Trophoblast cell (in vitro differentiated cells and primary cell): ENCODE measurements at regions not wholly inside any gene's neighbourhood (a gene's known extent, or its start where the extent isn't known, plus 50 kb on each side); places are given as distances from the start of the nearest gene placed in this dataset.

Experiments
- DNase-seq, 2 donors: peaks; one replicate each; pipeline ENCODE4 v3.0.0-alpha.2; 2016
- H2AFZ ChIP-seq: 2 replicates; pipeline ENCODE4 v1.6.1; 2013; ENCODE audit warnings: low read length, moderate library complexity, mild to moderate bottlenecking; ENCODE audit not compliant: insufficient read depth, poor library complexity
- H2AK5ac ChIP-seq: 2 replicates; pipeline ENCODE4 v1.6.1; 2013; ENCODE audit warnings: mild to moderate bottlenecking, low read length
- H2BK120ac ChIP-seq: 2 replicates; pipeline ENCODE4 v1.6.1; 2013; ENCODE audit warnings: low read length, mild to moderate bottlenecking, moderate library complexity; ENCODE audit not compliant: insufficient read depth, poor library complexity
- H2BK12ac ChIP-seq: 2 replicates; pipeline ENCODE4 v1.6.1; 2013; ENCODE audit warnings: mild to moderate bottlenecking, low read length, moderate library complexity
- H2BK5ac ChIP-seq: 2 replicates; pipeline ENCODE4 v1.6.1; 2013; ENCODE audit warnings: low read length, low read depth, moderate library complexity, mild to moderate bottlenecking; ENCODE audit not compliant: poor library complexity
- H3K14ac ChIP-seq: 2 replicates; pipeline ENCODE4 v1.6.1; 2013; ENCODE audit warnings: mild to moderate bottlenecking, low read length
- H3K18ac ChIP-seq: 2 replicates; pipeline ENCODE4 v1.6.1; 2013; ENCODE audit warnings: mild to moderate bottlenecking, low read length
- H3K23ac ChIP-seq: 2 replicates; pipeline ENCODE4 v1.6.1; 2013; ENCODE audit warnings: low read length
- H3K27ac ChIP-seq: 2 replicates; pipeline ENCODE4 v1.5.1; 2013; ENCODE audit warnings: low read depth, mild to moderate bottlenecking, inconsistent platforms, low read length, moderate library complexity
- H3K27me3 ChIP-seq: 2 replicates; pipeline ENCODE4 v1.6.1; 2013; ENCODE audit warnings: inconsistent platforms, mild to moderate bottlenecking, low read length, moderate library complexity; ENCODE audit not compliant: insufficient read depth
- H3K36me3 ChIP-seq, 2 experiments: 1 replicate in 1 of 2; 2 replicates in 1 of 2; pipeline ENCODE4 v1.6.1; 2013; ENCODE audit warnings: low read length in 2 of 2, mild to moderate bottlenecking in 2 of 2, moderate library complexity in 1 of 2; ENCODE audit not compliant: insufficient read depth in 2 of 2, control insufficient read depth in 1 of 2
- H3K4ac ChIP-seq: 2 replicates; pipeline ENCODE4 v1.6.1; 2013; ENCODE audit warnings: low read depth, mild to moderate bottlenecking, low read length, moderate library complexity
- H3K4me1 ChIP-seq, 2 experiments: 1 replicate in 1 of 2; 2 replicates in 1 of 2; pipeline ENCODE4 v1.6.1; 2013; ENCODE audit warnings: low read length in 2 of 2, mild to moderate bottlenecking in 2 of 2, moderate library complexity in 1 of 2; ENCODE audit not compliant: insufficient read depth in 2 of 2, control insufficient read depth in 1 of 2
- H3K4me2 ChIP-seq: 2 replicates; pipeline ENCODE4 v1.6.1; 2013; ENCODE audit warnings: inconsistent platforms, mild to moderate bottlenecking, low read length, moderate library complexity
- H3K4me3 ChIP-seq: 2 replicates; pipeline ENCODE4 v1.5.1; 2013; ENCODE audit warnings: mild to moderate bottlenecking, low read depth, low read length, inconsistent platforms
- H3K79me1 ChIP-seq: one replicate; pipeline ENCODE4 v1.6.1; 2013; ENCODE audit warnings: low read length
- H3K79me2 ChIP-seq: 2 replicates; pipeline ENCODE4 v1.6.1; 2013; ENCODE audit warnings: low read length, mild to moderate bottlenecking; ENCODE audit not compliant: control insufficient read depth, insufficient read depth, poor library complexity
- H3K9ac ChIP-seq: 2 replicates; pipeline ENCODE4 v1.6.1; 2013; ENCODE audit warnings: mild to moderate bottlenecking, low read length
- H3K9me3 ChIP-seq: 2 replicates; pipeline ENCODE4 v1.6.1; 2013; ENCODE audit warnings: low read depth, mild to moderate bottlenecking, control low read depth, inconsistent platforms, low read length; ENCODE audit not compliant: insufficient read depth
- H4K12ac ChIP-seq: 2 replicates; pipeline ENCODE4 v1.6.1; 2013; ENCODE audit warnings: low read depth, mild to moderate bottlenecking, low read length, moderate library complexity
- H4K8ac ChIP-seq: 2 replicates; pipeline ENCODE4 v1.6.1; 2013; ENCODE audit warnings: low read depth, mild to moderate bottlenecking, low read length, moderate library complexity
- H4K91ac ChIP-seq: one replicate; pipeline ENCODE4 v1.6.1; 2013; ENCODE audit warnings: low read depth, mild to moderate bottlenecking, low read length, moderate library complexity
- WGBS: extraction: QIAGEN DNeasy Blood & Tissue Kit; methylation state at CpG from one replicate; pipeline ENCODE4 v1.1.7; 2013; ENCODE audit warnings: missing lambda C conversion rate; ENCODE audit not compliant: insufficient read length, insufficient coverage; ENCODE audit errors: extremely low coverage; 5-methylcytosine and 5-hydroxymethylcytosine counted together

DNA sequence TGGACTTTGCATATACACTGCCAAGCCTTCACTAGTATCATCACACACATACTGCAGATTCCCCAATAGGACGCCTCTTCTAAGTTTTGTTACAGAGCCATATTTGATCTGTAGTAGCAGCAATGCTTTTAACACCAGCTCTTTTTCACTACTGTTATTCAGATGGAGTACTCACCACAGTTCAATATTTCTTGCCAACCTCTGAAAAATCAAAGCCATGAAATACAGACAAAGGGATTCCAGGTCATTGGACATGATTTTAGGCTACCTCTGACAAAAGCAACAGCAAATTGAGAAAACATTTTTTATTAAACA, 390.7 kb upstream of the ADGRL3 start:
- Histone ChIP-seq H3K4me3 (no peak overlapping the region), H2AK5ac (no peak overlapping the region), H3K4me2 (no peak overlapping the region), H3K36me3 (no peaks in the 10 kb centered on the region), H3K18ac (no peak overlapping the region), H3K4ac (no peak overlapping the region), H4K8ac (no peak overlapping the region), H2AFZ (no peak overlapping the region), H2BK12ac (no peak overlapping the region), H2BK5ac (no peak overlapping the region), H3K23ac (no peak overlapping the region), H3K9me3 (peaks cover 2% of the 10 kb centered on the region), H3K79me2 (no peaks in the 10 kb centered on the region), H3K79me1 (no peaks in the 10 kb centered on the region), H2BK120ac (no peak overlapping the region), H4K12ac (no peak overlapping the region), H3K14ac (no peak overlapping the region), H3K27me3 (no peaks in the 10 kb centered on the region), H4K91ac (no peak overlapping the region), H3K4me1 (no peaks in the 10 kb centered on the region), H3K9ac (no peak overlapping the region), H3K27ac (no peak overlapping the region)
- no peak for DNase-seq
- WGBS = no CpG with 5 or more reads among the region's 1 CpG

DNA sequence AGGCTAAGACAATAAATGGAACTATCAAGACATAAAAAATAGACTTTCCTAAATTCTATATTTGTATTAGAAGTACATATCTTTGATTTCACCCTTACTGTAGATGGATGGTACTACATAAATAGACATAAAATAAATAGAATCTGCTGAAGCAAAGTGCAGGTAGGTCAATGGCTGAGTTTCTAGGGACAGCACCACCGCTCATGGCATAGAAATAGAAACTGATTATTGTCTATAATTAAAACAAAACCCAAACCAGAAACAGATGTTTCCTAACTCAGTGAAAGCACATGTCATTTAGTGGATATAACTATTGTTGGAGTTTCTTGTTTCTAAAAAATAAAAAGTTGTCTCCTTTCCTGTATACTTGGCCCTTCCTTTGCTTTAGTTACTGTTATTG, 387.3 kb upstream of the ADGRL3 start:
- no peak overlapping the region for H3K27ac ChIP-seq
- H3K4ac ChIP-seq = no peak overlapping the region
- no peak overlapping the region for H4K12ac ChIP-seq
- no peak overlapping the region for H3K18ac ChIP-seq
- no peaks in the 10 kb centered on the region for H3K79me1 ChIP-seq
- no peak overlapping the region for H3K4me3 ChIP-seq
- no peak overlapping the region for H2AK5ac ChIP-seq
- no CpG with 5 or more reads among the region's 1 CpG for WGBS
- H3K79me2 ChIP-seq = no peaks in the 10 kb centered on the region
- no peak overlapping the region for H4K91ac ChIP-seq
- no peaks in the 10 kb centered on the region for H3K27me3 ChIP-seq
- no peak overlapping the region for H2BK120ac ChIP-seq
- no peak overlapping the region for H3K9ac ChIP-seq
- H3K36me3 ChIP-seq = no peaks in the 10 kb centered on the region
- DNase-seq = no peak
- no peak overlapping the region for H3K23ac ChIP-seq
- no peaks in the 10 kb centered on the region for H3K4me1 ChIP-seq
- H2BK12ac ChIP-seq = no peak overlapping the region
- peaks cover 2% of the 10 kb centered on the region for H3K9me3 ChIP-seq
- H2BK5ac ChIP-seq = no peak overlapping the region
- H2AFZ ChIP-seq = no peak overlapping the region
- no peak overlapping the region for H3K14ac ChIP-seq
- H3K4me2 ChIP-seq = no peak overlapping the region
- no peak overlapping the region for H4K8ac ChIP-seq

- Histone ChIP-seq H3K36me3 (no peaks in the 10 kb centered on the region), H2AK5ac (no peak overlapping the region), H2BK12ac (no peak overlapping the region), H3K9me3 (peaks cover 2% of the 10 kb centered on the region), H2AFZ (no peak overlapping the region), H4K12ac (no peak overlapping the region), H3K4me3 (no peak overlapping the region), H3K23ac (no peak overlapping the region), H4K8ac (no peak overlapping the region), H3K9ac (no peak overlapping the region), H3K4me1 (no peaks in the 10 kb centered on the region), H3K14ac (no peak overlapping the region), H2BK5ac (no peak overlapping the region), H3K79me1 (no peaks in the 10 kb centered on the region), H2BK120ac (no peak overlapping the region), H3K27me3 (no peaks in the 10 kb centered on the region), H3K79me2 (no peaks in the 10 kb centered on the region), H4K91ac (no peak overlapping the region), H3K4ac (no peak overlapping the region), H3K18ac (no peak overlapping the region), H3K4me2 (no peak overlapping the region), H3K27ac (no peak overlapping the region)
- DNase-seq = peak in 1 of 2 donors; percentile 20
- WGBS = no CpG with 5 or more reads among the region's 4 CpGs
Measured at GRCh38 chr4:60814549-60814948, 385.6 kb upstream of the ADGRL3 start.

GRCh38 chr4:60817609-60818008, 382.5 kb upstream of the ADGRL3 start:
- Histone ChIP-seq H3K4me1 (no peaks in the 10 kb centered on the region), H3K23ac (no peak overlapping the region), H4K12ac (no peak overlapping the region), H2AK5ac (no peak overlapping the region), H4K8ac (no peak overlapping the region), H3K14ac (no peak overlapping the region), H3K4me2 (no peak overlapping the region), H3K9me3 (peaks cover 2% of the 10 kb centered on the region), H3K79me1 (no peaks in the 10 kb centered on the region), H3K79me2 (no peaks in the 10 kb centered on the region), H2AFZ (no peak overlapping the region), H3K27me3 (no peaks in the 10 kb centered on the region), H3K4me3 (no peak overlapping the region), H3K9ac (no peak overlapping the region), H2BK5ac (no peak overlapping the region), H3K27ac (no peak overlapping the region), H3K36me3 (no peaks in the 10 kb centered on the region), H3K18ac (no peak overlapping the region), H2BK120ac (no peak overlapping the region), H2BK12ac (no peak overlapping the region), H3K4ac (no peak overlapping the region), H4K91ac (no peak overlapping the region)
- WGBS = no CpG with 5 or more reads among the region's 1 CpG
- DNase-seq = no peak

DNA sequence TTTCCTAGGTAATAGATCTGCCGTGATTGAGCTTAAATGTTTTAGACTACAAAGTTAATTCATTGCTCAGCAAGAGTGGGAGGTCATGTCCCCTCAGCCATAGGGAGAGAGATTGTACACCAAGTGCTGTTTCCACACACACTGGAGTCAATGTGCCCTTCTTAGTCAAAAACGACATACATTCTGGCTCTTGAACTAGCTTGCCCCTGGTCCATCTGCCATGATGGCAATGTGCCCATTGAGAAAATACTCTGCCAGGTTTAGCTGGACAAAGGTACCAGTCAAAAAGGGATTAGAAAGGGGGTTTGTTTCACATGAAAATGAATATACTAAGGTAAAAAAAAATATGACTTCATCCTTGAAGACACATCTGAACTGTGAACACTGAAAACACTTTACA, 377.1 kb upstream of the ADGRL3 start:
- no peak overlapping the region for H3K9ac ChIP-seq
- H3K18ac ChIP-seq = no peak overlapping the region
- H3K9me3 ChIP-seq = no peaks in the 10 kb centered on the region
- no CpG with 5 or more reads among the region's 2 CpGs for WGBS
- no peak overlapping the region for H2AFZ ChIP-seq
- no peak for DNase-seq
- H3K27me3 ChIP-seq = no peaks in the 10 kb centered on the region
- H3K4me1 ChIP-seq = no peaks in the 10 kb centered on the region
- no peak overlapping the region for H3K27ac ChIP-seq
- H2AK5ac ChIP-seq = no peak overlapping the region
- H3K79me1 ChIP-seq = no peaks in the 10 kb centered on the region
- H2BK12ac ChIP-seq = no peak overlapping the region
- no peaks in the 10 kb centered on the region for H3K79me2 ChIP-seq
- H3K4me2 ChIP-seq = no peak overlapping the region
- H3K4me3 ChIP-seq = no peak overlapping the region
- no peak overlapping the region for H3K23ac ChIP-seq
- no peak overlapping the region for H3K14ac ChIP-seq
- H3K36me3 ChIP-seq = no peaks in the 10 kb centered on the region
- no peak overlapping the region for H4K91ac ChIP-seq
- no peak overlapping the region for H4K12ac ChIP-seq
- no peak overlapping the region for H2BK120ac ChIP-seq
- no peak overlapping the region for H2BK5ac ChIP-seq
- no peak overlapping the region for H3K4ac ChIP-seq
- H4K8ac ChIP-seq = no peak overlapping the region
